ENCODE measurements at regions not wholly inside any gene's neighbourhood (a gene's known extent, or its start where the extent isn't known, plus 50 kb on each side); places are given as distances from the start of the nearest gene placed in this dataset.

GRCh38 chr9:75691408-75691807 lies 199.1 kb upstream of the PCSK5 start:
- no peak for TF ChIP-seq CTCF (conservative IDR thresholded peaks at IDR 0.05)
- TF ChIP-seq ZFX (IDR thresholded peaks at IDR 0.05): no peak
